Stimulated activated CD8-positive, alpha-beta memory T cell treated with anti-CD3 and anti-CD28 coated beads, Interleukin-2, amount 100 ng/mL, for 48 hours (primary cell): ENCODE measurements at regions not wholly inside any gene's neighbourhood (a gene's known extent, or its start where the extent isn't known, plus 50 kb on each side); places are given as distances from the start of the nearest gene placed in this dataset.
A peak's percentile ranks its signal among the peaks of the same experiment; 100 is the strongest.
"Not testable (repeated sequence)": the region's sequence is repeated elsewhere in the genome, so short reads cannot be mapped to it uniquely, and the experiment has no call there.

Source experiments
- DNase-seq, 2 donors: peaks; one replicate each; pipeline ENCODE4 v3.0.0-alpha.2; 2020; ENCODE audit warnings: low read depth in 2 of 2

GRCh38 chr17:16888413-16889087 is 83.4 kb downstream of the TNFRSF13B start:
- no peak for DNase-seq

- DNase-seq: no peak
Measured at GRCh38 chr17:16887523-16888095, 84.3 kb downstream of the TNFRSF13B start.

- DNase-seq: no peak
Measured at GRCh38 chr17:16886655-16887322, 85.1 kb downstream of the TNFRSF13B start.

GRCh38 chr17:16885204-16885603 is 86.7 kb downstream of the TNFRSF13B start:
- not testable (repeated sequence) for DNase-seq

GRCh38 chr17:16882926-16883265 is 89.0 kb downstream of the TNFRSF13B start:
- DNase-seq: not testable (repeated sequence)

- no peak for DNase-seq
Measured at GRCh38 chr17:16882243-16882925, 89.5 kb downstream of the TNFRSF13B start.

- no peak for DNase-seq
Measured at GRCh38 chr17:16881239-16881924, 90.5 kb downstream of the TNFRSF13B start.

GRCh38 chr17:16880843-16881230 is 91.1 kb downstream of the TNFRSF13B start:
- DNase-seq: no peak

GRCh38 chr17:16880121-16880842 is 91.6 kb downstream of the TNFRSF13B start:
- no peak for DNase-seq

- no peak for DNase-seq
Measured at GRCh38 chr17:16879686-16880085, 92.2 kb downstream of the TNFRSF13B start.

GRCh38 chr17:16878606-16879005 is 93.3 kb downstream of the TNFRSF13B start:
- DNase-seq: no peak

GRCh38 chr17:16878084-16878483 is 93.8 kb downstream of the TNFRSF13B start:
- DNase-seq: no peak

GRCh38 chr17:16877099-16877498 is 94.8 kb downstream of the TNFRSF13B start:
- DNase-seq: no peak

- DNase-seq: no peak
Measured at GRCh38 chr17:16875662-16876061, 96.3 kb downstream of the TNFRSF13B start.

- not testable (repeated sequence) for DNase-seq
Measured at GRCh38 chr17:16874216-16874615, 97.7 kb downstream of the TNFRSF13B start.

- DNase-seq: peak; percentile 32 to 34
Measured at GRCh38 chr17:16873174-16874035, 98.5 kb downstream of the TNFRSF13B start.

GRCh38 chr17:16872351-16873173 is 99.4 kb downstream of the TNFRSF13B start:
- DNase-seq: no peak

GRCh38 chr17:16871446-16872190 is 100.3 kb downstream of the TNFRSF13B start:
- not testable (repeated sequence) for DNase-seq
